Erythroblast (primary cell): ENCODE measurements at regions not wholly inside any gene's neighbourhood (a gene's known extent, or its start where the extent isn't known, plus 50 kb on each side); places are given as distances from the start of the nearest gene placed in this dataset.

Source experiments
- GATA1 ChIP-seq: IDR thresholded peaks from 2 replicates; pipeline ENCODE4 v1.6.1; 2011; ENCODE audit warnings: low read depth, mild to moderate bottlenecking, control low read depth, low read length, moderate library complexity
- POLR2A ChIP-seq: IDR thresholded peaks from 2 replicates; pipeline ENCODE4 v1.6.1; 2011; ENCODE audit warnings: mild to moderate bottlenecking, low read length

DNA sequence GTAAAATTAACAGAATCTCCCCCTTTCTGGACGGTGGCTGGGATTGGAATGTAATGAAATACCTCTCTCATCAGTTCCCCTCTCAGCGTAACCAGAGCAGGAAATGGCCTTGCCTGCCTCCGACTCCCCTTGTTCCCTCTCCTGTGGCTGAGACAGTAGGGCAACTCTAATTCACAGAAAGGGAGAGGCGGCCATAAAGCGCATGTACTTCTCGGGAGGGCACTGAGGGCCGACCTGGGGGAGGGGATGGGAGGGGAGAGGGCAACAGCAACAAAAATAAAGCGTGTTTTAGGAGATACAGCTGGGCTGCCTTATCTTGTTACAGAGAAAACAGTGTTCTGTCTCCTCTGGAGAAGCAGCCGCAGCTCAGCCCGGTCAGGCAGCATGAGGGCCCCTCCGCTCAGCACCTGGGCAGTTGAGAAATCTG lies 783.3 kb upstream of the ARRDC4 start:
- TF ChIP-seq POLR2A (no peak), GATA1 (no peak)
